Erythroblast (primary cell): ENCODE measurements at regions not wholly inside any gene's neighbourhood (a gene's known extent, or its start where the extent isn't known, plus 50 kb on each side); places are given as distances from the start of the nearest gene placed in this dataset.

ENCODE experiments used
- GATA1 ChIP-seq: IDR thresholded peaks from 2 replicates; pipeline ENCODE4 v1.6.1; 2011; ENCODE audit warnings: low read depth, mild to moderate bottlenecking, control low read depth, low read length, moderate library complexity
- POLR2A ChIP-seq: IDR thresholded peaks from 2 replicates; pipeline ENCODE4 v1.6.1; 2011; ENCODE audit warnings: mild to moderate bottlenecking, low read length

DNA sequence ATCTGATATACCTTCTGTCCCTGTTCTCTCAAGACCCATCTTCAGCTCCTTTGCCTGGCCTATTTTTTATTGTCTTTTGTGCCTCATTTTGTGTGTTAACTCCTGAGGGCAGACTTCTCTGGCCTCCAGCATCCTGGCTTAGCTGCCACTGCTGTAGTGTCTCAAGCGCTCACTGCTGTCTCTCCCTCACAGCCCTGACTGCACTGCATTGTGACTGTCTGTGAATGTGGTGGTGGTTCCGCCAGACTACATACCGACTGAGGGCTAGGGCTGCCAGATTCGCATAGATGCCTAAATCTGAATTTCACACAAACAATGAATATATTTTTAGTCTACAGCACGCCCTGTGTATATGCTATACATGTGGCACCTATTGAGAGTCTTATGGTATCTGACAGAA, 1088.9 kb upstream of the TMEM132C start:
- no peak for TF ChIP-seq POLR2A
- TF ChIP-seq GATA1: no peak
